ENCODE measurements at regions not wholly inside any gene's neighbourhood (a gene's known extent, or its start where the extent isn't known, plus 50 kb on each side); places are given as distances from the start of the nearest gene placed in this dataset.

DNA sequence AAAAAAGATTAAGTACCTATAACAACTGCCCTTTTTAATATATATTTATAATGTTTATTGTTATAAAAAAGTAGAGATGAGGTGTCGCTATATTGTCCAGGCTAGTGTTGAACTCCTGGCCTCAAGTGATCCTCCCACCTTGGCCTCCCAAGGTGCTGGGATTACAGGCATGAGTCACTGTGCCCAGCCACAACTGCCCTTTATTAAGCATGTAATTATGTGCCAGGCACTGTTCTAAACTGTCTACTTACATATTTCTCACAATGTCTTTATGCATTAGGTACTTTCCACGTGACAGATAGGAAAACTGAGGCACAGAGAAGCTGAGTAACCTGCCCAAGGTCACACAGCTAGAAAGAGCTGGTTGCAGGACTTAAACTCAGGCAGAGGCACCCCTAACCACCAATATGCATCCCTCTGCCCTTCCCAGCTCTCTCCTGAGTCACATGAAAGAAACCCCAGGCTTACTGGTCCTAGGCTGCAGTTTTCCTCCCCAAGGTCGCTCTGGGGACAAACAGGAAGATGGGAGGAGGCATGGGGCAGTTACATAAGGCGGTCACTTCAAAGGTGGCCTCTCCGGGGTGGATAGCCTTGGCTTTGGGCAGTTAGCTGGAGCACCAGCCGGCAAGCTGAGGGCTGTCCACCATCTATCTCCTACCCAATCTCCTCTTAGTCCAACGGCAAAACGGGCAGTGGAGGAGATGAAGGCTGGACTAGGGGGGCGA, 54.6 kb upstream of the TBX3 start:
- no peaks in the 10 kb centered on the region for H3K9me2 ChIP-seq (ENCODE audit: insufficient read depth, low read length)

More for the DNA sequence above, 54.6 kb upstream of the TBX3 start:
- Histone ChIP-seq H3K4me3 (ENCODE audit: low read length) (no peak overlapping the region), H3K36me3 (ENCODE audit: insufficient read depth, low read length) (no peaks in the 10 kb centered on the region), H3K9me3 (ENCODE audit: low read length) (peaks cover 7% of the 10 kb centered on the region), H3K27me3 (ENCODE audit: insufficient read depth, low read depth, low read length) (peaks cover 39% of the 10 kb centered on the region), H3K4me2 (ENCODE audit: low read length) (no peak overlapping the region), H3K79me2 (replicated peaks; ENCODE audit: insufficient read depth, low read length) (no peaks in the 10 kb centered on the region), H2AFZ (ENCODE audit: low read depth, low read length) (no peak overlapping the region), H3K9ac (ENCODE audit: low read length) (no peak overlapping the region), H4K20me1 (ENCODE audit: insufficient read depth) (no peaks in the 10 kb centered on the region), H3K27ac (ENCODE audit: low read length) (no peak overlapping the region), H3F3A (ENCODE audit: insufficient read depth, low read length, poor library complexity, severe bottlenecking) (no peaks in the 10 kb centered on the region)
- no peak for TF ChIP-seq SMC3 (conservative IDR thresholded peaks at IDR 0.05; ENCODE audit: poor library complexity)
- no peak for TF ChIP-seq REST (IDR thresholded peaks at IDR 0.05; ENCODE audit: borderline replicate concordance)
- no peak for TF ChIP-seq CTCF (IDR thresholded peaks at IDR 0.05; ENCODE audit: poor library complexity, severe bottlenecking)
- TF ChIP-seq EP300 (conservative IDR thresholded peaks at IDR 0.05; ENCODE audit: poor library complexity, severe bottlenecking) = no peak
- no peak for TF ChIP-seq EZH2 (IDR thresholded peaks at IDR 0.05; ENCODE audit: borderline replicate concordance, insufficient read depth, low read length, poor library complexity, severe bottlenecking)
- TF ChIP-seq TAF1 (IDR thresholded peaks at IDR 0.05; ENCODE audit: low read depth) = no peak
- no peak for TF ChIP-seq POLR2AphosphoS5 (IDR thresholded peaks at IDR 0.05)
- no peak for TF ChIP-seq MXI1 (conservative IDR thresholded peaks at IDR 0.05; ENCODE audit: poor library complexity, severe bottlenecking)
- TF ChIP-seq RAD21 (conservative IDR thresholded peaks at IDR 0.05) = no peak
